Fibroblast of skin of right biceps (primary cell): ENCODE measurements at regions not wholly inside any gene's neighbourhood (a gene's known extent, or its start where the extent isn't known, plus 50 kb on each side); places are given as distances from the start of the nearest gene placed in this dataset.
A peak's percentile ranks its signal among the peaks of the same experiment; 100 is the strongest.

Source experiments
- DNase-seq: peaks from one replicate; pipeline ENCODE4 v3.0.0-alpha.2; 2013

GRCh38 chr12:11568762-11569478 lies 80.6 kb upstream of the ETV6 start:
- no peak for DNase-seq

GRCh38 chr12:11569716-11570115 lies 79.8 kb upstream of the ETV6 start:
- DNase-seq: no peak

- no peak for DNase-seq
Observed at GRCh38 chr12:11573880-11574279, 75.6 kb upstream of the ETV6 start.

- DNase-seq: peak; percentile 83
Observed at GRCh38 chr12:11576104-11576503, 73.4 kb upstream of the ETV6 start.

- peak; percentile 7 for DNase-seq
Observed at GRCh38 chr12:11577658-11578260, 71.7 kb upstream of the ETV6 start.

- no peak for DNase-seq
Observed at GRCh38 chr12:11578461-11578993, 70.9 kb upstream of the ETV6 start.

- peak; percentile 86 for DNase-seq
Observed at GRCh38 chr12:11580125-11580751, 69.2 kb upstream of the ETV6 start.

GRCh38 chr12:11581179-11581755 lies 68.2 kb upstream of the ETV6 start:
- DNase-seq: peak; percentile 73

- peak; percentile 26 for DNase-seq
Observed at GRCh38 chr12:11584221-11584855, 65.1 kb upstream of the ETV6 start.

GRCh38 chr12:11592484-11592883 lies 57.0 kb upstream of the ETV6 start:
- DNase-seq: no peak

GRCh38 chr12:11593013-11593412 lies 56.5 kb upstream of the ETV6 start:
- no peak for DNase-seq

GRCh38 chr12:11595080-11595479 lies 54.4 kb upstream of the ETV6 start:
- DNase-seq: no peak

- no peak for DNase-seq
Observed at GRCh38 chr12:11596141-11596540, 53.3 kb upstream of the ETV6 start.

GRCh38 chr12:11598900-11599299 lies 50.6 kb upstream of the ETV6 start:
- no peak for DNase-seq
